GM19025 (cell line): ENCODE measurements at regions not wholly inside any gene's neighbourhood (a gene's known extent, or its start where the extent isn't known, plus 50 kb on each side); places are given as distances from the start of the nearest gene placed in this dataset.
"Not testable (repeated sequence)": the region's sequence is repeated elsewhere in the genome, so short reads cannot be mapped to it uniquely, and the experiment has no call there.

Experiments used
- ATAC-seq: cut with Tn5 transposase; IDR thresholded peaks from one replicate; pipeline ENCODE4 v1.9.1; 2021; ENCODE audit warnings: mild to moderate bottlenecking, low read depth, moderate library complexity; ENCODE audit not compliant: unreplicated experiment

DNA sequence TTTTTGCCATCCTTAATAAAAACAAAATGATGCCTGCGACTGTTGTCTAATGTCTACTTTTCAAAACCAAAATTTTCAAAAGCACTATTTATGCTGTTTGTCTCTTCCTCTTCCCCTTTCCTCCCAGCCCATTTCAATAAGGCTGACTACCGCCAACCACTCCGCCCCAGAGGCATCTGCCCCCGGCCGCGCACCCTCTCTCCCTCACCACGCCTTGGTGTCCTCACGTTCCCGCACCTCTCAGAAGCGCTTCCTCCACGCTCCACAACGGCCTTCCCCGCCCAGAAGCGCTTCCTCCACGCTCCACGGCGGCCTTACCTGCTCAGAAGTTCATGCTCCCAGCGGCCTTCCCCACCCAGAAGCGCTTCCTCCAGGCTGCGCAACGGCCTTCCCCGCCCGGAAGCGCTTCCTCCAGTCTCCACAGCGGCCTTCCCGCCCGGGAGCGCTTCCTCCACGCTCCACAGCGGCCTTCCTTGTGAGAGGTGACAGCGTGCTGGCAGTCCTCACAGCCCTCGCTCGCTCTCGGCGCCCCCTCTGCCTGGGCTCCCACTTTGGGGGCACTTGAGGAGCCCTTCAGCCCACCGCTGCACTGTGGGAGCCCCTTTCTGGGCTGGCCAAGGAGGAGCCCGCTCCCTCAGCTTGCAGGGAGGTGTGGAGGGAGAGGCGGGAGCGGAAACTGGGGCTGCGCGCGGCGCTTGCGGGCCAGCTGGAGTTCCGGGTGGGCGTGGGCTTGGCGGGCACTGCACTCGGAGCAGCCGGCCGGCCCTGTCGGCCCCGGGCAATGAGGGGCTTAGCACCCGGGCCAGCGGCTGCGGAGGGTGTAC, 490.4 kb upstream of the ZFP42 start:
- ATAC-seq: no peak

GRCh38 chr4:187505798-187506141, 489.8 kb upstream of the ZFP42 start:
- ATAC-seq: not testable (repeated sequence)

GRCh38 chr4:187516224-187516623, 479.3 kb upstream of the ZFP42 start:
- ATAC-seq: no peak

GRCh38 chr4:187541666-187542065, 453.9 kb upstream of the ZFP42 start:
- ATAC-seq: no peak

- ATAC-seq: no peak
Measured at GRCh38 chr4:187544461-187545053, 451.0 kb upstream of the ZFP42 start.

- no peak for ATAC-seq
Measured at GRCh38 chr4:187547316-187547715, 448.3 kb upstream of the ZFP42 start.

GRCh38 chr4:187550256-187550950, 445.2 kb upstream of the ZFP42 start:
- no peak for ATAC-seq

DNA sequence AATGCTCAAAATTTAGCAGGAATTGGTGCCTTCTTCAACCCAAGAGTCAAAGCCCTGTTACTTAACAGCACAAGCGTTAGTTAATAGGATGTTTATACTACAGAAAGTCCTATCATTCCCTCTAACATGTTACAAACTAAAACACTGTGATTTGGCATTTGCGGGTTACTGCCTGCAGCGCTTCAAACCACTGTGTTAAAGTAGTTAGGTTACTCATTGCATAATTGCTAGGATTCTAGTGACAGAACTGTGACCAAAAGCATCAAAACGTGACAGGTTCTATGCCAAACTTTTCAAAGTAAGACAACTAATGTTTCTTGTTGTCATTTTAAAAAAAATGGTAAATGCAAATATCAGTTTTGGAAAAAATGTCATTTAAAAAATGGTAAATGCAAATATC, 442.8 kb upstream of the ZFP42 start:
- no peak for ATAC-seq

- no peak for ATAC-seq
Measured at GRCh38 chr4:187555174-187555573, 440.4 kb upstream of the ZFP42 start.

DNA sequence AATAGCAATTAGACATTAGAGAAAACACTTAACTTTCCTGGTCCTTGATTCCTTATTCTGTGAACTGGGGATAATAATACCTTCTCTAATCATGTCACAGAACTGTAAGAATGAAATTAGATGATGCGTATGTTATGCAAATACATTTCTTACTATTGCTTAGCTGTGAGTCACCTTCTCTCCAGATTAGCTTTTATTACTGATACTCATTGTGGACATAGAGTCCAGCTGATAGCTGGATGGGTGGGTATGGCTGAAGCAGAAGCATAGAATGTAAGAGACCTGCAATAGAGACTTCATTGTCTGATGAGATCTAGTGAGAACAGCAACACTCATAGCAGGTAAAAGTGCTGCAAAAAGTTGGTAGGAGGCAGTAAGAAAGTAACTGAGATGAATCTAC, 437.2 kb upstream of the ZFP42 start:
- ATAC-seq: no peak

- ATAC-seq: no peak
Measured at GRCh38 chr4:187562345-187562744, 433.2 kb upstream of the ZFP42 start.

GRCh38 chr4:187565416-187565815, 430.2 kb upstream of the ZFP42 start:
- ATAC-seq: no peak

- no peak for ATAC-seq
Measured at GRCh38 chr4:187569871-187570270, 425.7 kb upstream of the ZFP42 start.

DNA sequence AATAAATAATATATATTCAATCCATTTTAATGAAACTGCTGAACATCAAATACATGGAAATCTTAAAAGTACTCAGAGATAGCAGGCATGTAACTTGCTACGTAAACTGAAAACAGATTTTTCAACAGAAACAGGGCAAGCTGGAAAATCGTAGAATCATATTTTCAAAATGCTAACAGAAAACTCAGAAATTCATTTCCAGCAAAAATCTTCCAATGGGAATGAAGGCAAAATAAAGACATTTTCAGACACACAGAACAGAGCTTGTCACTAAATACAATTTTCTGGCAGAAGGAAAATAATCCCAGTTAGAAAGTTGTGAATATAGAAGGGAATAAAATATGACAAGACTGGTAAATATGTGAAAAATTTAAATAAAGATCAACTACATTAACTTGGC, 419.9 kb upstream of the ZFP42 start:
- no peak for ATAC-seq

GRCh38 chr4:187576751-187577150, 418.8 kb upstream of the ZFP42 start:
- no peak for ATAC-seq

DNA sequence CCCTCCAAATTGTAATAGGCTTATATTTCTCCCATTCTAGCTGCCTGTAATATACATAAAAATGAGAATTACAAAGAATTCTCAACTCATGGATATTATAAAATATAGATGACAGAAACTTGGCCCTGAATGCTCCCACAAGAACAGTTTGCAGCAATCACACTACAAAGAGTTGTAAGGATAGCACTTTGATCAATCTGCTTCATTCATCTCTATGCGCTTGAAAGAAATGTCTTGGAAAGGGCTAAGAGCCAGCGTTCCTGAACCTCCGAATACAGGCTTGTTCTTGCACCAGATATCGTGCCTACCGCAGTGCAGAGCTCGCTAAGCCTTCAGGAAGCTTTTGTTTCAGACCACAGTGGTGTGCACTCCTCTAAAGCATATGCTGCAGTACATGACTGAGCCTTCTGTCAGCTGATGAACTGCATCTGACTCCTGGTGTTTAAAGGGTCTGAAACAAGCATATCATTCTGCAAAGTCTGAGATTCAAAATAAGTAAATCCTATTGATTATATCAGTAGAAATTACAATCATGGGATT, 417.6 kb upstream of the ZFP42 start:
- ATAC-seq: no peak

GRCh38 chr4:187586892-187587291, 408.7 kb upstream of the ZFP42 start:
- ATAC-seq: no peak

DNA sequence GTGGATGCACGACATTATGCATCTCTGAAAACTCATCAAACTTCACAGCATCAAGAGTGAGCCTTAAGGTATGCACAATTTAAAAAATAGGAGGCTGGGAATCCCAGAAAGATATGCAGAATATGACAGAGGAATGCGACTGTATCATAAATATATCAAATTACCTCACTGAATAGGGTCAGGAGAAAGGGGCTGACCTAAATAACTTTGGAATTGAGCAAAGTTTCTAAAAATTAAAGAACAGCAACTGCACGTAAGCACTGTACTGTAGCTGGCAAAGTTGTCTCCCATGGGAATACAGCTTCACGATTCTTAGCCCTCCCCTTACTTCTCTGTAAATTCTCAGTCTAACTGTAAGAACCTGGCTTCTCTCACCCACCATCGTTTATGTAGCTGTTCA, 397.4 kb upstream of the ZFP42 start:
- no peak for ATAC-seq

- ATAC-seq: no peak
Measured at GRCh38 chr4:187602339-187603092, 393.1 kb upstream of the ZFP42 start.

DNA sequence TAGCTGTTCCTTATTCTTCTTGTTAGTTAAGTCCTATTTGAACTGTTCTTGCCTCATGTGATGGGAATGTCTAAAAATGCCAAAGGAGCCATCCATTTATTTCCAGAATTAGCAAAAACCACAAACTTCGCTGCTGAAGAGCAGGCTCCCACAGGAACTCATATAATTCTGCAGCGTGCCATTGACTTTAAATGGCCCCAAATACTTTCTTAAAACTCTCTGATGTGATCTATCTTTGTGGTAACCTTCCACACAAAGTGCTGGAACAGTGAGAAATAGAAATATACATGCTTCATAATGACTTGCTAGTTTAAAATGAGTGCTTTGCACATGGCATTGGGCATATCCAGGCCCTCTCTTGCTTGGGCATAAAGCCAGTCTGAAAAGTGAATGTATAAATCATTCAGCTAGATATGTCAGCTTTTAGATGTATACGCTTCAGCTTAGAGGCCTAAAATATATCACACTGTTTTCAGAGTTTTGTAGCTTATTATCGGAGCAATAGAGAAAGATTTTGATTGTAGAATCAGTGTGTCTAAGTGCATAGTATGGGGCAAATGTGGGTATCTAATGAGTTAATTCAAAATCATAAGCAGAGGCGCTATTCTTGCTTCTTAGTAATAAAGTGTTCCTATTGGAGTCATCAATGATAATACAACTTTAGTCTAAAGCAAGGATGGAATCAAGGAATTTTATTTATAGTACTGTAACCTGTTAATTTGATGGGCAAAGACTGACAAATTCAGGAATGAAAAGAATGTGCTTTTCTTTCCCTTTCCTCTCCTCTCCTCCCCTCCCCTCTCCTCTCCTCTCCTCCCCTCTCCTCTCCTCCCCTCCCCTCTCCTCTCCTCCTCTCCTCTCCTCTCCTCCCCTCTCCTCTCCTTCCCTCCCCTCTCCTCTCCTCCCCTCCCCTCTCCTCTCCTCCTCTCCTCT, 392.2 kb upstream of the ZFP42 start:
- no peak for ATAC-seq
